ENCODE measurements at regions not wholly inside any gene's neighbourhood (a gene's known extent, or its start where the extent isn't known, plus 50 kb on each side); places are given as distances from the start of the nearest gene placed in this dataset.

GRCh38 chr5:166014256-166014655, 2277.2 kb upstream of the WWC1 start:
- Histone ChIP-seq H3K27me3 (ENCODE audit: control insufficient read depth in 2 of 2, insufficient read depth in 2 of 2, low read length in 2 of 2) (no peaks in the 10 kb centered on the region), H3K9ac (ENCODE audit: insufficient read depth, low read length, poor library complexity, severe bottlenecking) (no peak overlapping the region), H4K20me1 (ENCODE audit: insufficient read depth, low read length) (no peaks in the 10 kb centered on the region), H3K4me3 (replicated peaks in 1 of 3; ENCODE audit: low read depth in 2 of 3, low read length in 3 of 3) (no peak overlapping the region), H3K36me3 (replicated peaks in 1 of 2; ENCODE audit: control insufficient read depth in 1 of 2, insufficient read depth in 2 of 2, low read length in 2 of 2) (no peaks in the 10 kb centered on the region), H3K9me3 (replicated peaks in 1 of 2; ENCODE audit: control insufficient read depth in 1 of 2, insufficient read depth in 1 of 2, low read length in 2 of 2) (no peaks in the 10 kb centered on the region), H3K4me2 (replicated peaks; ENCODE audit: extremely low read depth, low read length, poor library complexity, severe bottlenecking) (no peak overlapping the region), H3K79me2 (ENCODE audit: insufficient read depth, low read length) (no peaks in the 10 kb centered on the region), H3K27ac (ENCODE audit: low read depth in 1 of 2, low read length in 2 of 2) (no peak overlapping the region), H2AFZ (ENCODE audit: insufficient read depth, low read depth, low read length, poor library complexity, severe bottlenecking) (no peak overlapping the region), H3K4me1 (ENCODE audit: control insufficient read depth in 1 of 2, insufficient read depth in 2 of 2, low read length in 2 of 2) (no peaks in the 10 kb centered on the region)
- intact Hi-C loops (cut with micrococcal nuclease): no loop called here
- no peaks in the 10 kb centered on the region for H3K36me3 Mint-ChIP-seq
- no peak for DNase-seq
- TF ChIP-seq, protein P1, sequence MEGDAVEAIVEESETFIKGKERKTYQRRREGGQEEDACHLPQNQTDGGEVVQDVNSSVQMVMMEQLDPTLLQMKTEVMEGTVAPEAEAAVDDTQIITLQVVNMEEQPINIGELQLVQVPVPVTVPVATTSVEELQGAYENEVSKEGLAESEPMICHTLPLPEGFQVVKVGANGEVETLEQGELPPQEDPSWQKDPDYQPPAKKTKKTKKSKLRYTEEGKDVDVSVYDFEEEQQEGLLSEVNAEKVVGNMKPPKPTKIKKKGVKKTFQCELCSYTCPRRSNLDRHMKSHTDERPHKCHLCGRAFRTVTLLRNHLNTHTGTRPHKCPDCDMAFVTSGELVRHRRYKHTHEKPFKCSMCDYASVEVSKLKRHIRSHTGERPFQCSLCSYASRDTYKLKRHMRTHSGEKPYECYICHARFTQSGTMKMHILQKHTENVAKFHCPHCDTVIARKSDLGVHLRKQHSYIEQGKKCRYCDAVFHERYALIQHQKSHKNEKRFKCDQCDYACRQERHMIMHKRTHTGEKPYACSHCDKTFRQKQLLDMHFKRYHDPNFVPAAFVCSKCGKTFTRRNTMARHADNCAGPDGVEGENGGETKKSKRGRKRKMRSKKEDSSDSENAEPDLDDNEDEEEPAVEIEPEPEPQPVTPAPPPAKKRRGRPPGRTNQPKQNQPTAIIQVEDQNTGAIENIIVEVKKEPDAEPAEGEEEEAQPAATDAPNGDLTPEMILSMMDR (IDR thresholded peaks at IDR 0.05): no peak
- H3K4me1 Mint-ChIP-seq: no peaks in the 10 kb centered on the region
- peaks cover 0 to 2% (median 0%) of the 10 kb centered on the region in 3 donors for H3K27me3 Mint-ChIP-seq (ENCODE audit: low read depth in 3 of 3)
- H3K27ac Mint-ChIP-seq: no peak overlapping the region
- WGBS (ENCODE audit: insufficient coverage): no CpG with 5 or more reads among the region's 2 CpGs
- no peak overlapping the region for H3K4me3 Mint-ChIP-seq
- H3K9me3 Mint-ChIP-seq: peaks cover 0 to 14% (median 2%) of the 10 kb centered on the region in 7 donors

DNA sequence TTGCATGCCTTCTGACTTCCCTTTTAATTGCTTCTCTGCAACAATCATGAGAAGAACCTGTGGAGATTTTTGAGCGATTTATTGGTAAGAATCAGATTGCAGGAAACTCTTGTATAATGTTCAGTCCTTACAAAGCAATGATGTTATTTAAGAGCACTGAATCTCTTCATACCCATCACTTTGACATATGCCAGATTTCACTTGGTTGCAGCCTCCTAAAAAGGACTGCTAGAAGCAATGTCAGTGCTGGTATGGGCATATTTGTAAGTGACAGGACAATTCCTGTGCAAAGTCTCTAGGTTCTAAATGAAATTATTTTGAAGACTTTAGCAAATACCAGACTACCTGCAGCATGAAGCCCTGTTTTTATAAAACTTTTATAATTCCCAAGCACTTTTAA, 2272.7 kb upstream of the WWC1 start:
- no peaks in the 10 kb centered on the region for H3K36me3 Mint-ChIP-seq
- Histone ChIP-seq H4K20me1 (ENCODE audit: insufficient read depth, low read length) (no peaks in the 10 kb centered on the region), H3K9ac (ENCODE audit: insufficient read depth, low read length, poor library complexity, severe bottlenecking) (no peak overlapping the region), H2AFZ (ENCODE audit: insufficient read depth, low read depth, low read length, poor library complexity, severe bottlenecking) (no peak overlapping the region), H3K9me3 (replicated peaks in 1 of 2; ENCODE audit: control insufficient read depth in 1 of 2, insufficient read depth in 1 of 2, low read length in 2 of 2) (peaks cover 0 to under 1% of the 10 kb centered on the region in 2 donors), H3K79me2 (ENCODE audit: insufficient read depth, low read length) (no peaks in the 10 kb centered on the region), H3K27ac (ENCODE audit: low read depth in 1 of 2, low read length in 2 of 2) (no peak overlapping the region), H3K4me2 (replicated peaks; ENCODE audit: extremely low read depth, low read length, poor library complexity, severe bottlenecking) (no peak overlapping the region), H3K27me3 (ENCODE audit: control insufficient read depth in 2 of 2, insufficient read depth in 2 of 2, low read length in 2 of 2) (no peaks in the 10 kb centered on the region), H3K36me3 (replicated peaks in 1 of 2; ENCODE audit: control insufficient read depth in 1 of 2, insufficient read depth in 2 of 2, low read length in 2 of 2) (no peaks in the 10 kb centered on the region), H3K4me3 (replicated peaks in 1 of 3; ENCODE audit: low read depth in 2 of 3, low read length in 3 of 3) (no peak overlapping the region), H3K4me1 (ENCODE audit: control insufficient read depth in 1 of 2, insufficient read depth in 2 of 2, low read length in 2 of 2) (no peaks in the 10 kb centered on the region)
- H3K4me3 Mint-ChIP-seq: no peak overlapping the region
- no peak for DNase-seq
- peaks cover 0 to 7% (median 3%) of the 10 kb centered on the region in 7 donors for H3K9me3 Mint-ChIP-seq
- TF ChIP-seq, protein P1 (IDR thresholded peaks at IDR 0.05): no peak
- WGBS (ENCODE audit: insufficient coverage): no CpG with 5 or more reads among the region's 1 CpG
- no peaks in the 10 kb centered on the region for H3K4me1 Mint-ChIP-seq
- no peak overlapping the region for H3K27ac Mint-ChIP-seq
- no peaks in the 10 kb centered on the region for H3K27me3 Mint-ChIP-seq (ENCODE audit: low read depth in 3 of 3)
- intact Hi-C loops (cut with micrococcal nuclease): no loop called here

Data from CD14-positive monocyte (primary cell).